Heart right ventricle (tissue), 16 donors: ENCODE measurements at regions not wholly inside any gene's neighbourhood (a gene's known extent, or its start where the extent isn't known, plus 50 kb on each side); places are given as distances from the start of the nearest gene placed in this dataset.
"Not testable (repeated sequence)": the region's sequence is repeated elsewhere in the genome, so short reads cannot be mapped to it uniquely, and the experiment has no call there.

ENCODE experiments used
- ATAC-seq, 8 donors: fragments of 200-7000 bp; cut with Tn5 transposase; one replicate each; pipeline ENCODE4 v1.9.1; 2020; ENCODE audit warnings: mild to moderate bottlenecking in 8 of 8, moderate library complexity in 8 of 8, moderate number of reproducible peaks in 1 of 8
- DNase-seq, 2 donors: peaks; one replicate each; pipeline ENCODE4 v3.0.0-alpha.2; 2020
- H3K27ac ChIP-seq, 10 donors: fragments of 200-600 bp; sonication (generic) in 2 of 10; one replicate each; pipeline versions ENCODE4 v1.5.0 to v1.8.0; 2020 to 2022; ENCODE audit warnings: mild to moderate bottlenecking in 3 of 10
- H3K27me3 ChIP-seq, 7 donors: fragments of 200-600 bp; one replicate each; pipeline ENCODE4 v1.8.0; 2021 to 2022; ENCODE audit warnings: mild to moderate bottlenecking in 2 of 7
- H3K36me3 ChIP-seq, 9 donors: fragments of 200-600 bp; sonication (generic) in 1 of 9; one replicate each; pipeline versions ENCODE4 v1.5.0 to v1.8.0; 2020 to 2022; ENCODE audit warnings: mild to moderate bottlenecking in 2 of 9
- H3K4me1 ChIP-seq, 9 donors: fragments of 200-600 bp; sonication (generic) in 1 of 9; one replicate each; pipeline versions ENCODE4 v1.5.0 to v1.8.0; 2020 to 2022; ENCODE audit warnings: mild to moderate bottlenecking in 4 of 9
- H3K4me3 ChIP-seq, 10 donors: fragments of 200-600 bp; sonication (generic) in 2 of 10; one replicate each; pipeline versions ENCODE4 v1.5.0 to v1.8.0; 2020 to 2022; ENCODE audit warnings: mild to moderate bottlenecking in 7 of 10, moderate library complexity in 2 of 10
- H3K9me3 ChIP-seq, 11 donors: fragments of 200-600 bp in 10 of 11; sonication (generic) in 2 of 11; one replicate each; pipeline versions ENCODE4 v1.5.0 to v1.8.0; 2013 to 2022; ENCODE audit warnings: mild to moderate bottlenecking in 2 of 11, control low read depth in 1 of 11, moderate library complexity in 1 of 11
- WGBS, 2 donors: extraction: QIAGEN DNeasy Blood & Tissue Kit; methylation state at CpG; one replicate each; pipeline ENCODE4 v1.1.7; 2013; ENCODE audit warnings: inconsistent platforms in 1 of 2; 5-methylcytosine and 5-hydroxymethylcytosine counted together
- intact Hi-C, 10 donors: fragments of 100-400 bp; cut with DNase I; formaldehyde crosslinking; loops; one replicate each; pipeline versions ENCODE4 v1.11.1 to v1.14.2; 2022
- TF ChIP-seq, protein P1 (sequence below), 9 donors: fragments of 200-600 bp; sonication (generic) in 2 of 9; IDR thresholded peaks; one replicate each; pipeline versions ENCODE4 v1.5.0 to v1.8.0; 2021 to 2022; ENCODE audit warnings: antibody characterized with exemption in 9 of 9, mild to moderate bottlenecking in 5 of 9, moderate library complexity in 1 of 9
- donor health status: Arrhythmogenic right ventricular cardiomyopathy.
- donor health status: ischemic (EF 13 %, LVEDD 7.1; RV severe dilation, severe dysfunction).
- donor health status: healthy with polysubstance abuse.
- donor health status: DM: no; HTN: yes; CAD: no.
- donor health status: DM: no; HTN: no; CAD: no.
- donor health status: ischemic (EF 25% LVEDD 6.9; RV normal size, moderate dysfunction).
- donor health status: ischemic (EF 25% LVEDD 5.7; RV mildly dilated, moderate dysfunction).
- donor health status: healthy.
- donor health status: DM: yes; HTN: yes; CAD: no.
- donor health status: Ischemic cardiomyopathy.
- donor health status: ischemic (EF 35%, LVEDD 5.7; RV mildly dilated, moderate dysfunction).
- donor health status: nonischemic (EF 11% LVEDD 7.7; RV severe dilation, severe dysfunction).
- donor health status: DM: yes; HTN: yes; CAD: no.
- donor health status: PGD.
- donor health status: ischemic (EF 29% LVEDD 5.4; RV normal size, mild dysfunction).
- donor health status: nonischemic (EF 23%, LVEDD 6.1; RV moderate dilation, normal function).

DNA sequence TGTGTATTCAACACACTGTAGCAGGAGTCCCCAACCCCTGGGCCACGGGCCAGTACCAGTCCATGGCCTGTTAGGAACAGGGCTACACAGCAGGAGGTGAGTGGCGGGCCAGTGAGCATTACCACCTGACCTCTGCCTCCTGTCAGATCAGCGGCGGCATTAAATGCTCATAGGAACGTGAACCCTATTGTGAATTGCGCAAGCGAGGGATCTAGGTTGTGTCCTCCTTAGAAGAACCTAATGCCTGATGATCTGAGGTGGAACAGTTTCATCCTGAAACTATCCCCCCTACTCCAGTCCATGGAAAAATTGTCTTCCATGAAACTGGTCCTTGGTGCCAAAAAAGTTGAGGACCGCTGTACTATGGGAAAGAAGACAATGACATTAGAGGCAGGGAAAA, 386.9 kb downstream of the PREX1 start:
- TF ChIP-seq, protein P1, sequence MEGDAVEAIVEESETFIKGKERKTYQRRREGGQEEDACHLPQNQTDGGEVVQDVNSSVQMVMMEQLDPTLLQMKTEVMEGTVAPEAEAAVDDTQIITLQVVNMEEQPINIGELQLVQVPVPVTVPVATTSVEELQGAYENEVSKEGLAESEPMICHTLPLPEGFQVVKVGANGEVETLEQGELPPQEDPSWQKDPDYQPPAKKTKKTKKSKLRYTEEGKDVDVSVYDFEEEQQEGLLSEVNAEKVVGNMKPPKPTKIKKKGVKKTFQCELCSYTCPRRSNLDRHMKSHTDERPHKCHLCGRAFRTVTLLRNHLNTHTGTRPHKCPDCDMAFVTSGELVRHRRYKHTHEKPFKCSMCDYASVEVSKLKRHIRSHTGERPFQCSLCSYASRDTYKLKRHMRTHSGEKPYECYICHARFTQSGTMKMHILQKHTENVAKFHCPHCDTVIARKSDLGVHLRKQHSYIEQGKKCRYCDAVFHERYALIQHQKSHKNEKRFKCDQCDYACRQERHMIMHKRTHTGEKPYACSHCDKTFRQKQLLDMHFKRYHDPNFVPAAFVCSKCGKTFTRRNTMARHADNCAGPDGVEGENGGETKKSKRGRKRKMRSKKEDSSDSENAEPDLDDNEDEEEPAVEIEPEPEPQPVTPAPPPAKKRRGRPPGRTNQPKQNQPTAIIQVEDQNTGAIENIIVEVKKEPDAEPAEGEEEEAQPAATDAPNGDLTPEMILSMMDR (IDR thresholded peaks at IDR 0.05), result no peak
- Histone ChIP-seq H3K27me3 (peaks cover 0 to 12% (median 4%) of the 10 kb centered on the region in 7 donors), H3K4me1 (no peaks in the 10 kb centered on the region), H3K27ac (no peak overlapping the region), H3K9me3 (peaks cover 0 to 38% (median 19%) of the 10 kb centered on the region in 11 donors), H3K4me3 (no peak overlapping the region), H3K36me3 (no peaks in the 10 kb centered on the region)
- WGBS, 2 donors, result 91 to 92% methylated on average over 8 of the region's 8 CpGs
- ATAC-seq, result no peak
- no peak for DNase-seq
- intact Hi-C loops, result no loop called here

DNA sequence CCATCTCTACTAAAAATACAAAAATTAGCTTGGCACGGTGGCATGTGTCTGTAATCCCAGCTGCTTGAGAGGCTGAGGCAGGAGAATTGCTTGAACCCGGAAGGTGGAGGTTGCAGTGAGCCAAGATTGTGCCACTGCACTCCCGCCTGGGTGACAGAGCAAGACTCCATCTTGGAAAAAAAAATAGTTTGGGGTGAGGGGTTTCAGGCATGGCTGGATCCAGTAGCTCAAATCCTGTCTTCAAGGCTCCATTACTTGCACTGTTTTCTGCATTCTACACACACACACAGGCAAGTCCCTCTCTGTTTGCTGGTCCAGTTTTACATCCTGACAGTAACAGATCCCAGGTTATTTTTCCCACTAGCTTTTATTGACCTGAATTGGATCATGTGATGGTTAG, 387.5 kb downstream of the PREX1 start:
- peaks cover 0 to 12% (median 4%) of the 10 kb centered on the region in 7 donors for H3K27me3 ChIP-seq
- H3K36me3 ChIP-seq, H3K4me1 ChIP-seq, DNase-seq, intact Hi-C loops, ATAC-seq, H3K4me3 ChIP-seq, H3K27ac ChIP-seq: not testable (repeated sequence)
- H3K9me3 ChIP-seq, result peaks cover 0 to 33% (median 19%) of the 10 kb centered on the region in 11 donors
- WGBS, 2 donors, result 90 to 95% methylated on average over 3 of the region's 3 CpGs

DNA sequence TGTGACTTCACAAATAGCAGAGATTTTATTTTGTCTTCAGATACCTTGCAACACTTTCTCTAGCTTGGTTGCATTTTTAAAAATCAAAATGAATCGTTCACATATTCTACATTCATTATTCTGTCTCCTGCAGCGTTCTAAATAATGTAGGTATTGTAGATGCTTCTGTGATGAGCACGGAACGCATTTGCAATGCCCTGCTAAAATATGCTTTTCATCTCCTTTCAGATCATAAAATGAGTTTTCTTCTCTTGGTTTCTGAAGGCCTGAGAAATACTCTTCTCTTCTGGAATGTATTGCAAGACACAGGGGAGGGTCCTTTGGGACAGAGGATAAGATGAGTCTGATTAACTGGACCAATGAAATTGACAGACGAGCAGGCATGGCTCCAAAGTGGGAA, 390.7 kb downstream of the PREX1 start:
- intact Hi-C loops, result no loop called here
- H3K27ac ChIP-seq, result no peak overlapping the region
- H3K9me3 ChIP-seq, result peaks cover 0 to 8% (median 0%) of the 10 kb centered on the region in 11 donors
- WGBS, 2 donors, result 77 to 81% methylated on average over 5 of the region's 5 CpGs
- peaks cover 0 to 10% (median 4%) of the 10 kb centered on the region in 7 donors for H3K27me3 ChIP-seq
- no peak overlapping the region for H3K4me3 ChIP-seq
- ATAC-seq (no peak), DNase-seq (no peak)
- H3K4me1 ChIP-seq, result peaks cover 0 to 9% (median 0%) of the 10 kb centered on the region in 9 donors
- TF ChIP-seq, protein P1 (IDR thresholded peaks at IDR 0.05), result no peak
- H3K36me3 ChIP-seq, result no peaks in the 10 kb centered on the region

DNA sequence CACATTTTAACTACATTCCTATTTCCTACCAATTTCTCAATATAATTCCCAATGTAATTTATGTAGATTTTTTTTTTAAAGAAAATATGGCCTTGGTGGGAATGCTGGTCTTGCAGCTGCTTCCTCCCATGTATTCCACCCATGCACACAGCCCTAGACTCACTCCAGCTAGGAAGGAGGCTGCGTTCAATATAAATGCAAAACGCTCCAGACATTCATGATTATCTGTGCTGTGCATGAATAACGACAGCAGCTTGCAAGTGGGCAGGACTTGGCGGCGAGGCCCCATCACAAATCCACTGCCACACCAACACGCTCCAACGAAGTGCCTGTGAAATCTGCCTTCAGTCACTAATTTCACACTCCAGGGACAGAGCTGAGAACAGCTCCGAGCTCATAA, 391.2 kb downstream of the PREX1 start:
- H3K4me3 ChIP-seq, H3K4me1 ChIP-seq, H3K27ac ChIP-seq, H3K9me3 ChIP-seq, H3K36me3 ChIP-seq, H3K27me3 ChIP-seq, intact Hi-C loops, DNase-seq, ATAC-seq: not testable (repeated sequence)
- WGBS, 2 donors, result 50 to 54% methylated on average over 6 to 8 of the region's 8 CpGs

DNA sequence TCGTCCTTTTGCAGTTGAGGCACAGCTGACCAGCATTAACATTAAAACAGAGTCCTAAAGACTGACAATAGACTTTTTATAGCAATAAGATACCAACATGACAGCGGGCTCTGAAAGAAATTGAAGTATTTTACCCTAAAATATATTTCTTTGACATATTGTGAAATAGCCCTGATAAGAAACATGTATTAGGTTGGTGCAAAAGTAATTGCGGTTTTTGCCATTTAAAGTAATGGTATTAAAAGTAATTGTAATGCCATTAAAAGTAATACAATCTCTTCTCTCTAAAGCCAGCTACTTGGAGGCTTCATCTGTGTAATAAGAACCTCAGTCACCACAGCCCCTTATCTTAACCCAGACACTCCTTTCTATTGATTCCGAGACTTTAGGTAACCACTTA, 394.6 kb downstream of the PREX1 start:
- intact Hi-C loops, result no loop called here
- Histone ChIP-seq H3K4me3 (no peak overlapping the region), H3K27me3 (peaks cover 0 to 7% (median 0%) of the 10 kb centered on the region in 7 donors), H3K9me3 (peaks cover 0 to 5% (median 0%) of the 10 kb centered on the region in 11 donors), H3K36me3 (no peaks in the 10 kb centered on the region), H3K27ac (no peak overlapping the region), H3K4me1 (peaks cover 0 to 9% (median 0%) of the 10 kb centered on the region in 9 donors)
- TF ChIP-seq, protein P1 (IDR thresholded peaks at IDR 0.05), result no peak
- ATAC-seq, result no peak
- 93 to 97% methylated on average over 4 of the region's 4 CpGs for WGBS, 2 donors
- no peak for DNase-seq
